OCI-LY7 (cell line): ENCODE measurements at regions not wholly inside any gene's neighbourhood (a gene's known extent, or its start where the extent isn't known, plus 50 kb on each side); places are given as distances from the start of the nearest gene placed in this dataset.

Experiments
- BruUV-seq: library from RNA; stranded (reverse); fragments of 400-500 nt; replicated peaks from 2 replicates; lab custom pipeline; 2021; lab: Mats Ljungman, UMichigan
- CTCF ChIA-PET: fragments of 300-600 bp; sonication (Branson Sonifier 250); formaldehyde crosslinking; loops from one replicate; lab custom pipeline; 2022; ENCODE audit warnings: antibody characterized with exemption; ENCODE audit not compliant: unreplicated experiment; lab: Charles Lee
- POLR2A ChIA-PET: fragments of 300-600 bp; sonication (Branson Sonifier 250); formaldehyde crosslinking; loops from one replicate; lab custom pipeline; 2022; ENCODE audit warnings: antibody characterized with exemption; lab: Charles Lee
- DNase-seq: peaks from one replicate; pipeline ENCODE4 v3.0.0-alpha.2; 2015; ENCODE audit warnings: low spot score
- H2AFZ ChIP-seq: fragments of 200-600 bp; sonication (generic), shearing (Covaris generic); 2 replicates; pipeline ENCODE4 v1.6.1; 2014; ENCODE audit warnings: mild to moderate bottlenecking, antibody characterized with exemption, low read length, moderate library complexity
- H3K27ac ChIP-seq: fragments of 200-600 bp; sonication (generic); 2 replicates; pipeline ENCODE4 v1.5.1; 2014; ENCODE audit warnings: mixed run types, low read depth, mild to moderate bottlenecking, moderate library complexity, low read length, inconsistent platforms; ENCODE audit not compliant: poor library complexity, severe bottlenecking
- H3K36me3 ChIP-seq: fragments of 200-600 bp; sonication (generic); 2 replicates; pipeline ENCODE4 v1.6.1; 2014; ENCODE audit warnings: mild to moderate bottlenecking, antibody characterized with exemption, low read length, moderate library complexity, mixed read lengths; ENCODE audit not compliant: insufficient read depth
- H3K4me1 ChIP-seq: fragments of 200-600 bp; sonication (generic); 2 replicates; pipeline ENCODE4 v1.5.1; 2014; ENCODE audit warnings: mild to moderate bottlenecking, low read length; ENCODE audit not compliant: insufficient read depth, poor library complexity, severe bottlenecking
- H3K4me2 ChIP-seq: fragments of 200-600 bp; sonication (generic); 2 replicates; pipeline ENCODE4 v1.6.1; 2014; ENCODE audit warnings: mild to moderate bottlenecking, low read length
- H3K4me3 ChIP-seq: fragments of 200-600 bp; sonication (generic); 2 replicates; pipeline ENCODE4 v1.5.1; 2014; ENCODE audit warnings: mild to moderate bottlenecking, low read depth, low read length; ENCODE audit not compliant: poor library complexity, severe bottlenecking
- H3K79me2 ChIP-seq: fragments of 200-600 bp; sonication (generic); 2 replicates; pipeline ENCODE4 v1.6.1; 2016; ENCODE audit warnings: low read depth, mild to moderate bottlenecking, low read length, moderate library complexity, mixed read lengths; ENCODE audit not compliant: insufficient read depth
- H3K9me2 ChIP-seq: fragments of 200-600 bp; sonication (generic); 2 replicates; pipeline ENCODE4 v1.6.1; 2016; ENCODE audit warnings: mild to moderate bottlenecking, low read length, mixed read lengths; ENCODE audit not compliant: insufficient read depth
- H3K9me3 ChIP-seq: fragments of 200-600 bp; sonication (generic); 2 replicates; pipeline ENCODE4 v1.6.1; 2014; ENCODE audit warnings: mild to moderate bottlenecking, mixed run types, low read length, mixed read lengths
- H4K20me1 ChIP-seq: fragments of 200-600 bp; sonication (generic); 2 replicates; pipeline ENCODE4 v1.6.1; 2014; ENCODE audit warnings: mild to moderate bottlenecking, antibody characterized with exemption, low read length, moderate library complexity, mixed read lengths; ENCODE audit not compliant: insufficient read depth
- EZH2phosphoT487 ChIP-seq: fragments of 200-600 bp; sonication (generic); IDR thresholded peaks from 2 replicates; pipeline ENCODE4 v1.6.1; 2018; ENCODE audit warnings: low read depth, borderline replicate concordance, mild to moderate bottlenecking, mixed run types, antibody characterized with exemption, low read length, moderate library complexity, mixed read lengths
- intact Hi-C: fragments of 100-400 bp; cut with micrococcal nuclease; formaldehyde crosslinking; loops from one replicate; pipeline ENCODE4 v1.10.0; 2022; ENCODE audit not compliant: unreplicated experiment
- TF ChIP-seq, protein P1 (sequence below): fragments of 200-600 bp; sonication (generic); conservative IDR thresholded peaks from 2 replicates; pipeline ENCODE4 v1.5.1; 2014; ENCODE audit warnings: mild to moderate bottlenecking, antibody characterized with exemption, low read length, moderate library complexity, mixed read lengths

DNA sequence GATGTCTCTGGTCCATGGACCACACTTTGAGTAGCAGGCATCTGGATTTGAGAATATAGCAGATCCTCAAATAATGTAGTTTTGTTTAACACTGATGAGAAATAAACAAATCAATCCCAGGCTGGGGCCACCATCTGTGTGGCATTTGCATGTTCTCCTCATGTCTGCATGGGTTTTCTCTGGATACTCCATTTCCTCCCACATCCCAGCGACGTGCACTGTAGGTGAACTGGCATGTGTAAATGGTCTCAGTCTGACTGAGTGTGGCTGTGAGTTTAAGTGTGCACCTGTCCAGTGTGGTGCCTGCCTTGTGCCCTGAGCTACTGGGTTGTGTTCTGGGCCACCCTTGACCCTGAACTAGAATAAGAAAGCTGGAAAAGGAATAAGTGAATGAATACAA, 66.3 kb upstream of the NANOGP8 start:
- CTCF ChIA-PET: no interaction called here
- BruUV-seq: no TSS peak
- no peaks in the 10 kb centered on the region for H4K20me1 ChIP-seq
- POLR2A ChIA-PET: no interaction called here
- no peaks in the 10 kb centered on the region for H3K36me3 ChIP-seq
- DNase-seq: no peak
- no peaks in the 10 kb centered on the region for H3K4me1 ChIP-seq
- TF ChIP-seq EZH2phosphoT487: no peak
- TF ChIP-seq, protein P1, sequence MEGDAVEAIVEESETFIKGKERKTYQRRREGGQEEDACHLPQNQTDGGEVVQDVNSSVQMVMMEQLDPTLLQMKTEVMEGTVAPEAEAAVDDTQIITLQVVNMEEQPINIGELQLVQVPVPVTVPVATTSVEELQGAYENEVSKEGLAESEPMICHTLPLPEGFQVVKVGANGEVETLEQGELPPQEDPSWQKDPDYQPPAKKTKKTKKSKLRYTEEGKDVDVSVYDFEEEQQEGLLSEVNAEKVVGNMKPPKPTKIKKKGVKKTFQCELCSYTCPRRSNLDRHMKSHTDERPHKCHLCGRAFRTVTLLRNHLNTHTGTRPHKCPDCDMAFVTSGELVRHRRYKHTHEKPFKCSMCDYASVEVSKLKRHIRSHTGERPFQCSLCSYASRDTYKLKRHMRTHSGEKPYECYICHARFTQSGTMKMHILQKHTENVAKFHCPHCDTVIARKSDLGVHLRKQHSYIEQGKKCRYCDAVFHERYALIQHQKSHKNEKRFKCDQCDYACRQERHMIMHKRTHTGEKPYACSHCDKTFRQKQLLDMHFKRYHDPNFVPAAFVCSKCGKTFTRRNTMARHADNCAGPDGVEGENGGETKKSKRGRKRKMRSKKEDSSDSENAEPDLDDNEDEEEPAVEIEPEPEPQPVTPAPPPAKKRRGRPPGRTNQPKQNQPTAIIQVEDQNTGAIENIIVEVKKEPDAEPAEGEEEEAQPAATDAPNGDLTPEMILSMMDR: no peak
- H3K9me3 ChIP-seq: no peaks in the 10 kb centered on the region
- no peaks in the 10 kb centered on the region for H3K79me2 ChIP-seq
- H2AFZ ChIP-seq: no peak overlapping the region
- H3K4me2 ChIP-seq: no peak overlapping the region
- no peaks in the 10 kb centered on the region for H3K9me2 ChIP-seq
- intact Hi-C loops: no loop called here
- no peak overlapping the region for H3K27ac ChIP-seq
- no peak overlapping the region for H3K4me3 ChIP-seq

DNA sequence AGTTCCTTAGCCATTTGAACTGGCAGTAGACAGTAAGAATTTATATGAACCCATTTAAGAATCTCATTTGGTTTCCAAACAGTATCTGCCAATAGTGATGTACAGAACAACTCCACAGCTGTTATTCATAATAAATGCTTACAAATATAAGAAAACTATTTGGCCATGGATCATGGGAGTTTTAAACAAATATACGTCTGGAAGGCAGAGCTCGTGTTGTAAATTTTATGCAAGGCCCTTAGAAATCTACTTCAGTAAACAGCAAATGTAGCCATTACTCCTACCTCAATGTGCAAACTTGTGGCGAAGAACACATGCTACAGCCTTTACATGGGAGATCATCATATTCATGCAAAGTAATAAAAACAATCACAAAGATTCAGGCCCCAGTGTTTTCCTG, 65.3 kb upstream of the NANOGP8 start:
- no TSS peak for BruUV-seq
- ChIA-PET POLR2A (interaction anchor here (1.3 kb wide), 1 partner anchor 15 kb away, joined by 4 read pairs; no protein-coding TSS in a partner anchor), CTCF (no interaction called here)
- H3K4me2 ChIP-seq: no peak overlapping the region
- no peak overlapping the region for H3K4me3 ChIP-seq
- intact Hi-C loops: no loop called here
- H4K20me1 ChIP-seq: no peaks in the 10 kb centered on the region
- H2AFZ ChIP-seq: no peak overlapping the region
- DNase-seq: no peak
- no peaks in the 10 kb centered on the region for H3K9me2 ChIP-seq
- no peaks in the 10 kb centered on the region for H3K4me1 ChIP-seq
- H3K36me3 ChIP-seq: no peaks in the 10 kb centered on the region
- H3K9me3 ChIP-seq: no peaks in the 10 kb centered on the region
- TF ChIP-seq, protein P1: no peak
- no peak for TF ChIP-seq EZH2phosphoT487
- no peak overlapping the region for H3K27ac ChIP-seq
- H3K79me2 ChIP-seq: no peaks in the 10 kb centered on the region

DNA sequence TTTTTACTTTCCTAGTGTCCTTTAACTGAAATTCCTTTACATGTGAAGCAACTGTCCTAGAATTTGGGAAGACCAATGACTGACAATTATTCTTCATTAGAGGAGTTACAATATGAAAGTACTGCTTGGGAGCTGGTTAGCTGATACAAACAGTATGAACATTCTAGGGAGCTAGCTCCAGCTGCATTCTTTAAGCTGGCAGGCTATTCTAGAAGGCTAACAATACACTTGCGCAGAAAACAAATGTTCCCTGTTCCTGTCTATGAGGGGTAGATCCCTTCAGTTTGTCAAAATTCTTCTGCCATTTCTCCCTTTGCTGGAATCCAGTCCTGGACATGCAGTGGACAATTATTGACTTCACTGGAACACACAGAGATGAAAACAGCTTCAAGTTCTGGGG, 60.2 kb upstream of the NANOGP8 start:
- Histone ChIP-seq H3K9me3 (no peaks in the 10 kb centered on the region), H3K9me2 (no peaks in the 10 kb centered on the region), H3K79me2 (no peaks in the 10 kb centered on the region), H4K20me1 (no peaks in the 10 kb centered on the region), H2AFZ (no peak overlapping the region), H3K4me3 (no peak overlapping the region), H3K27ac (no peak overlapping the region), H3K4me1 (no peaks in the 10 kb centered on the region), H3K4me2 (no peak overlapping the region), H3K36me3 (no peaks in the 10 kb centered on the region)
- ChIA-PET CTCF (no interaction called here), POLR2A (no interaction called here)
- intact Hi-C loops: no loop called here
- DNase-seq: no peak
- no peak for TF ChIP-seq EZH2phosphoT487
- TF ChIP-seq, protein P1: no peak
- BruUV-seq: no TSS peak
